KMS-11 (cell line): ENCODE measurements at regions not wholly inside any gene's neighbourhood (a gene's known extent, or its start where the extent isn't known, plus 50 kb on each side); places are given as distances from the start of the nearest gene placed in this dataset.

Experiments
- H2AFZ ChIP-seq: fragments of 200-600 bp; sonication (generic); 2 replicates; pipeline ENCODE4 v1.6.1; 2016; ENCODE audit warnings: antibody characterized with exemption, mixed run types, low read depth
- H3K27ac ChIP-seq: fragments of 200-600 bp; sonication (generic); 2 replicates; pipeline ENCODE4 v1.6.1; 2016; ENCODE audit warnings: mild to moderate bottlenecking, mixed run types
- H3K27me3 ChIP-seq: fragments of 200-600 bp; sonication (generic); 2 replicates; pipeline ENCODE4 v1.6.1; 2017; ENCODE audit warnings: mild to moderate bottlenecking, low read depth, mixed run types, moderate library complexity; ENCODE audit not compliant: insufficient read depth
- H3K36me3 ChIP-seq: fragments of 200-600 bp; sonication (generic); 2 replicates; pipeline ENCODE4 v1.6.1; 2017; ENCODE audit warnings: mild to moderate bottlenecking, mixed run types; ENCODE audit not compliant: insufficient read depth
- H3K4me1 ChIP-seq: fragments of 200-600 bp; sonication (generic); 2 replicates; pipeline ENCODE4 v1.6.1; 2016; ENCODE audit warnings: mild to moderate bottlenecking, low read depth, mixed run types; ENCODE audit not compliant: poor library complexity, severe bottlenecking
- H3K4me2 ChIP-seq: fragments of 200-600 bp; sonication (generic); 2 replicates; pipeline ENCODE4 v1.7.0; 2016; ENCODE audit warnings: mild to moderate bottlenecking, mixed run types
- H3K4me3 ChIP-seq: fragments of 200-600 bp; sonication (generic); IDR thresholded peaks from 2 replicates; pipeline ENCODE4 v1.6.1; 2017; ENCODE audit warnings: low read depth, low read length, mixed read lengths; ENCODE audit not compliant: insufficient read depth
- H3K79me2 ChIP-seq: fragments of 200-600 bp; sonication (generic); 2 replicates; pipeline ENCODE4 v1.6.1; 2016; ENCODE audit warnings: low read depth, mixed run types; ENCODE audit not compliant: insufficient read depth
- H3K9ac ChIP-seq: fragments of 200-600 bp; sonication (generic); 2 replicates; pipeline ENCODE4 v1.6.1; 2016; ENCODE audit warnings: mild to moderate bottlenecking, mixed run types
- H4K20me1 ChIP-seq: fragments of 200-600 bp; sonication (generic); 2 replicates; pipeline ENCODE4 v1.6.1; 2016; ENCODE audit warnings: mild to moderate bottlenecking, mixed run types; ENCODE audit not compliant: insufficient read depth
- CTCF ChIP-seq: fragments of 200-600 bp; sonication (generic); conservative IDR thresholded peaks from 2 replicates; pipeline ENCODE4 v1.6.1; 2017; ENCODE audit warnings: low read depth, mild to moderate bottlenecking, antibody characterized with exemption, low read length, moderate library complexity, mixed read lengths

GRCh38 chr16:79270011-79270410 is 330.5 kb downstream of the MAF start:
- H2AFZ ChIP-seq = no peak overlapping the region
- no peaks in the 10 kb centered on the region for H4K20me1 ChIP-seq
- H3K36me3 ChIP-seq = no peaks in the 10 kb centered on the region
- no peaks in the 10 kb centered on the region for H3K27me3 ChIP-seq
- no peaks in the 10 kb centered on the region for H3K79me2 ChIP-seq
- H3K4me3 ChIP-seq = no peak overlapping the region
- H3K27ac ChIP-seq = no peak overlapping the region
- H3K4me2 ChIP-seq = no peak overlapping the region
- H3K4me1 ChIP-seq = no peaks in the 10 kb centered on the region
- no peak overlapping the region for H3K9ac ChIP-seq
- TF ChIP-seq CTCF = no peak

GRCh38 chr16:79269211-79269863 is 331.2 kb downstream of the MAF start:
- TF ChIP-seq CTCF = no peak
- no peak overlapping the region for H3K4me3 ChIP-seq
- no peak overlapping the region for H3K27ac ChIP-seq
- no peaks in the 10 kb centered on the region for H3K27me3 ChIP-seq
- no peak overlapping the region for H2AFZ ChIP-seq
- no peak overlapping the region for H3K9ac ChIP-seq
- H3K4me2 ChIP-seq = no peak overlapping the region
- no peaks in the 10 kb centered on the region for H3K79me2 ChIP-seq
- no peaks in the 10 kb centered on the region for H4K20me1 ChIP-seq
- no peaks in the 10 kb centered on the region for H3K36me3 ChIP-seq
- no peaks in the 10 kb centered on the region for H3K4me1 ChIP-seq

- H2AFZ ChIP-seq = no peak overlapping the region
- no peak for TF ChIP-seq CTCF
- H3K4me1 ChIP-seq = no peaks in the 10 kb centered on the region
- no peak overlapping the region for H3K4me3 ChIP-seq
- no peaks in the 10 kb centered on the region for H3K36me3 ChIP-seq
- H4K20me1 ChIP-seq = no peaks in the 10 kb centered on the region
- H3K27ac ChIP-seq = no peak overlapping the region
- no peaks in the 10 kb centered on the region for H3K27me3 ChIP-seq
- no peaks in the 10 kb centered on the region for H3K79me2 ChIP-seq
- no peak overlapping the region for H3K9ac ChIP-seq
- no peak overlapping the region for H3K4me2 ChIP-seq
Measured at GRCh38 chr16:79267781-79268180, 332.8 kb downstream of the MAF start.

GRCh38 chr16:79267146-79267545 is 333.4 kb downstream of the MAF start:
- H3K4me3 ChIP-seq = no peak overlapping the region
- no peak overlapping the region for H3K9ac ChIP-seq
- H3K36me3 ChIP-seq = no peaks in the 10 kb centered on the region
- H2AFZ ChIP-seq = no peak overlapping the region
- no peaks in the 10 kb centered on the region for H3K27me3 ChIP-seq
- TF ChIP-seq CTCF = no peak
- no peaks in the 10 kb centered on the region for H4K20me1 ChIP-seq
- no peaks in the 10 kb centered on the region for H3K79me2 ChIP-seq
- no peak overlapping the region for H3K4me2 ChIP-seq
- H3K4me1 ChIP-seq = no peaks in the 10 kb centered on the region
- H3K27ac ChIP-seq = no peak overlapping the region
